Bronchial epithelial cell (primary cell): ENCODE measurements at regions not wholly inside any gene's neighbourhood (a gene's known extent, or its start where the extent isn't known, plus 50 kb on each side); places are given as distances from the start of the nearest gene placed in this dataset.

ENCODE experiments used
- DNase-seq: peaks from one replicate; pipeline ENCODE4 v3.0.0-alpha.2; 2010; ENCODE audit warnings: low read depth
- FAIRE-seq: peaks from 2 replicates; lab custom pipeline; 2011; peaks lifted over from hg19 to GRCh38; lab: Jason Lieb, UNC
- H3K27me3 ChIP-seq: 2 replicates; pipeline ENCODE4 v1.5.1; 2011; ENCODE audit warnings: low read length; ENCODE audit not compliant: control insufficient read depth, insufficient read depth
- H3K36me3 ChIP-seq: 2 replicates; pipeline ENCODE4 v1.5.1; 2011; ENCODE audit warnings: low read length; ENCODE audit not compliant: control insufficient read depth, insufficient read depth
- H3K4me3 ChIP-seq: 2 replicates; pipeline ENCODE4 v1.5.1; 2011; ENCODE audit warnings: mild to moderate bottlenecking, low read depth, low read length, control low read depth
- TF ChIP-seq, protein P1 (sequence below): IDR thresholded peaks from 2 replicates; pipeline ENCODE4 v1.5.1; 2011; ENCODE audit warnings: mild to moderate bottlenecking, moderate library complexity, low read length, control low read depth, inconsistent platforms; ENCODE audit not compliant: insufficient read depth, severe bottlenecking

DNA sequence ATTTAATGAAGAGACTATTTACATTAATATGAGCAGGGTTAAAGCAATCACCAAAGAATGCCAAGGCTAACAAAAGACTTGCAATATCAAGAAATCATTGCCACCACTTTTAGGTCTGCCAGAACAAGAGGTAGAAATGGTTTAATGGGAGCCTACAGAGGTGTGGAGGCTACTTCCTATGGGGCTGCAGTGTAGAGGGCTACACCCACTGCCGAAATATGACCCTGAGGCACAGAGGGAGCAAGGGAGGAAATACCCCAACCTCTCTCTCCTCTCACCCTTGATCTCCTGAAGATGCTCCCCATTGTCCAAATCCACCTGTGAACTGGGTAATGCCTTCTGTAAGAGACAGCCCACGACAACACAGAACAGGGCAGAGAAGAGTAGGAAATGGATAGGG, 315.4 kb downstream of the SMAD2 start:
- no peak for FAIRE-seq

DNA sequence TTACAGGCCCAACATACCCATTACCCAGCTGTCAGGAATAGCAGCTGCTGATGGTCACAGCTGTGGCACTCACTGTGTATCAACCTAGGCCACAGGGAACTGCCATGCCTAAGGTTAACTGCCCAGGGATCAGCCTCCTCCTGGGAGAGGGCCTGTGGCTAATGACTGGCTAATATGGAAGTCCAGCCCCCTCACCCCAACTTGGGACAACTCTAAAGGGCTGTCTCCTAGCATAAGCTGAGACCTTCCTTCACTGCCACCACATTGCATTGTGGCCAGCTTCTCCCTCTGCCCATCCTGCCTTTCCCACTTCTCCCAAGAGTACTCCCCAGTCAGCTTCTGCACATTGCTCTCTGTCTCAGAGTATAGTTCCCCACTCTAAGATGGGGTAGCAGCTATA, 316.5 kb downstream of the SMAD2 start:
- H3K4me3 ChIP-seq: no peak overlapping the region
- DNase-seq: no peak
- H3K36me3 ChIP-seq: no peaks in the 10 kb centered on the region
- H3K27me3 ChIP-seq: no peaks in the 10 kb centered on the region
- no peak for FAIRE-seq
- TF ChIP-seq, protein P1, sequence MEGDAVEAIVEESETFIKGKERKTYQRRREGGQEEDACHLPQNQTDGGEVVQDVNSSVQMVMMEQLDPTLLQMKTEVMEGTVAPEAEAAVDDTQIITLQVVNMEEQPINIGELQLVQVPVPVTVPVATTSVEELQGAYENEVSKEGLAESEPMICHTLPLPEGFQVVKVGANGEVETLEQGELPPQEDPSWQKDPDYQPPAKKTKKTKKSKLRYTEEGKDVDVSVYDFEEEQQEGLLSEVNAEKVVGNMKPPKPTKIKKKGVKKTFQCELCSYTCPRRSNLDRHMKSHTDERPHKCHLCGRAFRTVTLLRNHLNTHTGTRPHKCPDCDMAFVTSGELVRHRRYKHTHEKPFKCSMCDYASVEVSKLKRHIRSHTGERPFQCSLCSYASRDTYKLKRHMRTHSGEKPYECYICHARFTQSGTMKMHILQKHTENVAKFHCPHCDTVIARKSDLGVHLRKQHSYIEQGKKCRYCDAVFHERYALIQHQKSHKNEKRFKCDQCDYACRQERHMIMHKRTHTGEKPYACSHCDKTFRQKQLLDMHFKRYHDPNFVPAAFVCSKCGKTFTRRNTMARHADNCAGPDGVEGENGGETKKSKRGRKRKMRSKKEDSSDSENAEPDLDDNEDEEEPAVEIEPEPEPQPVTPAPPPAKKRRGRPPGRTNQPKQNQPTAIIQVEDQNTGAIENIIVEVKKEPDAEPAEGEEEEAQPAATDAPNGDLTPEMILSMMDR: no peak

More for the DNA sequence above, 315.4 kb downstream of the SMAD2 start:
- no peak for DNase-seq
- TF ChIP-seq, protein P1: no peak
- no peak overlapping the region for H3K4me3 ChIP-seq
- H3K36me3 ChIP-seq: no peaks in the 10 kb centered on the region
- H3K27me3 ChIP-seq: no peaks in the 10 kb centered on the region

DNA sequence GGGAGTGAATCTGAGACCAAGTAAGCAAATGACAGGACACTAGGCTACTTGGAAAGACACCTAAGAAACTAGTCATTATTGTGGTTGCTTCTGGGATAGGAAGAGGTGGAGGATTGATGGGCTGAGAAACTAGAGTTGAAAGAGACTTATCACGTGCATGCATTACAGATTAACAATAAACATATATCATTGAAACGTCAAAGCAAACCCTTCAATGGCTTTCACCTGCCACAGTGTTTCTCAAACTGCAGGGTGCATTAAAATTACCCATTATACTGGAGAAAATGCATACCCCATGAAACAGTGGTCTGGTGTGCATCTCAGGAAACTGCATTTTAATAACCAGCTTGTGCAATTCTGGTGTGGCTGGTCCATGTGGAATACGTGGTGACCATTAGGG, 318.8 kb downstream of the SMAD2 start:
- no peak overlapping the region for H3K4me3 ChIP-seq
- H3K36me3 ChIP-seq: no peaks in the 10 kb centered on the region
- DNase-seq (no peak), FAIRE-seq (no peak)
- no peaks in the 10 kb centered on the region for H3K27me3 ChIP-seq
- TF ChIP-seq, protein P1: no peak

DNA sequence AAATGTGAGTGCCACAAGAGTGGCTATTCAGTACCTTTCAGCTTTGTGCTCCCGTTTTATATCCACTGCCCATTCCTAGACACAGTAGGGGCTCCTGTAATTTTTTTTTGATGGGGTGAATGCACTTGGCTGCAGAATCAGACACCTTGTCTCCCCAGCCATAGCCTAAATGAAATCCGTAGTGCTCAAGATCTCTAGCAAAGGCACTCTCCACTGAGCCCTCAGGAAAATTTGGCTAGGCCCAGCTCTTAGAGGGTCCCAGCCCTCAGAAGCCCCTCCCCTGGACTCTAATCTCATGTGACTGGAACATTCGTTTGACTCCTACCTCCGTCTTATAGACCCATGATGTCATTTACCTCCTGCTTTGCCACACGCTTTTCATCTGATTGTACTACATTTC, 323.9 kb downstream of the SMAD2 start:
- TF ChIP-seq, protein P1: no peak
- DNase-seq: no peak
- Histone ChIP-seq H3K4me3 (no peak overlapping the region), H3K27me3 (no peaks in the 10 kb centered on the region), H3K36me3 (no peaks in the 10 kb centered on the region)
- FAIRE-seq: no peak

DNA sequence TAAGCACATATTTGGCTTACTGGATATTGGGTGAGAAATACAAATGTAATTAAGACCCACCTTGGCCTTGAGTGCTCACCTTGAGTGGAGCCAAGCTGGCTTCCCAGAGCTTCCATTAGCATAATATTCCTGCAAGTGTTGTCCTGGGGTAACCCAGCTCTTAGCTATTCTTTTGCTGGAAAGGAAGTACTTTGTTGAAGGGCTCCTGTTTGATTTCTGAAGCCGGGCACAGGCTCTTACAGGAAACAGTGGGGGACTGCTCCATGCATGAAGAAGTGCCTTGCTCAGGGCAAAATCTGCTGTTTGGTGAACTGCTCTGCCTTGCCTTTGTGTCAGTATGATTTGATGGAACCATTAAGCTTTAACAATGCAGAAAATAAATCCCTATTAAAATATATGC, 325.4 kb downstream of the SMAD2 start:
- H3K4me3 ChIP-seq: no peak overlapping the region
- DNase-seq (no peak), FAIRE-seq (no peak)
- no peaks in the 10 kb centered on the region for H3K36me3 ChIP-seq
- no peaks in the 10 kb centered on the region for H3K27me3 ChIP-seq
- TF ChIP-seq, protein P1: no peak

DNA sequence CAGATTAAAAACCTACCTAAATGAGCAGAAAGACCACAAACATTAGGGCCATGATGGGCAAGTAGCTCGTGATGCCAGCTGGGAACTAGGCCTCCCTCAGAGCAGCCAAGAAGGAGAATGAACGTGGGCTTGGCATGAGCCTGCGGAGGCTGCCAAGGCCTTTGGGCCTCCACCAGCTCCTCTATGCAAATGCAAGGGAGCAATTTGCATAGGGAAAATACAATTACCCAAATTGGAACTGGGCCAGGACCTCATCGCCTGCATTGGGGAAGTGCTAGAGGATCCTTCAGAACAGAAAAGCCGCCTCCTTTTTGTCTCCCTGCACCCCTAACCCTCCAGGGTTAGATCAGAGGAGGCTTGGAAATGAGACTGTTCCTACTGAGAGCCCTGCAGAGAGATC, 326.4 kb downstream of the SMAD2 start:
- no peak for FAIRE-seq
- Histone ChIP-seq H3K27me3 (no peaks in the 10 kb centered on the region), H3K4me3 (no peak overlapping the region), H3K36me3 (no peaks in the 10 kb centered on the region)
- no peak for DNase-seq
- TF ChIP-seq, protein P1: no peak
